GM18498 (cell line): ENCODE measurements at regions not wholly inside any gene's neighbourhood (a gene's known extent, or its start where the extent isn't known, plus 50 kb on each side); places are given as distances from the start of the nearest gene placed in this dataset.
"Not testable (repeated sequence)": the region's sequence is repeated elsewhere in the genome, so short reads cannot be mapped to it uniquely, and the experiment has no call there.

Experiments
- ATAC-seq: cut with Tn5 transposase; IDR thresholded peaks from one replicate; pipeline ENCODE4 v1.9.1; 2021; ENCODE audit warnings: mild to moderate bottlenecking, moderate library complexity; ENCODE audit not compliant: unreplicated experiment

GRCh38 chr10:46198516-46198915 lies 88.3 kb upstream of the ANTXRL start:
- ATAC-seq, result no peak

- not testable (repeated sequence) for ATAC-seq
These were observed 84.4 kb upstream of the ANTXRL start for GRCh38 chr10:46202405-46202804.

- ATAC-seq, result not testable (repeated sequence)
These were observed 82.2 kb upstream of the ANTXRL start for GRCh38 chr10:46204482-46205102.

- ATAC-seq, result not testable (repeated sequence)
These were observed 76.4 kb upstream of the ANTXRL start for GRCh38 chr10:46210427-46210826.

GRCh38 chr10:46215426-46215825 lies 71.4 kb upstream of the ANTXRL start:
- ATAC-seq, result no peak

- no peak for ATAC-seq
These were observed 70.7 kb upstream of the ANTXRL start for GRCh38 chr10:46216003-46216634.

- no peak for ATAC-seq
These were observed 69.7 kb upstream of the ANTXRL start for GRCh38 chr10:46216836-46217751.

- no peak for ATAC-seq
These were observed 68.9 kb upstream of the ANTXRL start for GRCh38 chr10:46217752-46218453.

GRCh38 chr10:46218921-46219320 lies 67.9 kb upstream of the ANTXRL start:
- ATAC-seq, result no peak

- ATAC-seq, result not testable (repeated sequence)
These were observed 67.3 kb upstream of the ANTXRL start for GRCh38 chr10:46219431-46219990.

GRCh38 chr10:46220187-46220586 lies 66.6 kb upstream of the ANTXRL start:
- no peak for ATAC-seq

GRCh38 chr10:46220872-46221538 lies 65.8 kb upstream of the ANTXRL start:
- ATAC-seq, result no peak

- ATAC-seq, result no peak
These were observed 64.3 kb upstream of the ANTXRL start for GRCh38 chr10:46222364-46222935.

GRCh38 chr10:46223064-46223480 lies 63.7 kb upstream of the ANTXRL start:
- no peak for ATAC-seq

- no peak for ATAC-seq
These were observed 63.0 kb upstream of the ANTXRL start for GRCh38 chr10:46223626-46224413.

GRCh38 chr10:46224414-46224682 lies 62.4 kb upstream of the ANTXRL start:
- no peak for ATAC-seq

GRCh38 chr10:46225597-46225996 lies 61.2 kb upstream of the ANTXRL start:
- no peak for ATAC-seq

- no peak for ATAC-seq
These were observed 60.6 kb upstream of the ANTXRL start for GRCh38 chr10:46226232-46226631.

GRCh38 chr10:46226900-46227558 lies 59.8 kb upstream of the ANTXRL start:
- no peak for ATAC-seq
